Aorta (tissue), 5 donors: ENCODE measurements at regions not wholly inside any gene's neighbourhood (a gene's known extent, or its start where the extent isn't known, plus 50 kb on each side); places are given as distances from the start of the nearest gene placed in this dataset.
"Not testable (repeated sequence)": the region's sequence is repeated elsewhere in the genome, so short reads cannot be mapped to it uniquely, and the experiment has no call there.

Experiments used
- ATAC-seq: fragments of 200-7000 bp; cut with Tn5 transposase; one replicate; pipeline ENCODE4 v1.9.1; 2022; ENCODE audit warnings: moderate library complexity; ENCODE audit not compliant: low FRiP score
- DNase-seq, 2 donors: peaks; one replicate each; pipeline ENCODE4 v3.0.0-alpha.2; 2020
- H3K27ac ChIP-seq, 2 donors: one replicate each; pipeline ENCODE4 v1.5.1; 2013; ENCODE audit warnings: low read length in 2 of 2, mild to moderate bottlenecking in 2 of 2, moderate library complexity in 2 of 2, control low read depth in 1 of 2, inconsistent platforms in 1 of 2, low read depth in 1 of 2
- H3K27me3 ChIP-seq, 2 donors: one replicate each; pipeline ENCODE4 v1.6.1; 2013; ENCODE audit warnings: control low read depth in 1 of 2, low read length in 1 of 2, mild to moderate bottlenecking in 1 of 2, moderate library complexity in 1 of 2; ENCODE audit not compliant: insufficient read depth in 2 of 2, control insufficient read depth in 1 of 2
- H3K36me3 ChIP-seq, 2 donors: one replicate each; pipeline ENCODE4 v1.6.1; 2013; ENCODE audit warnings: control low read depth in 1 of 2, low read length in 1 of 2, mild to moderate bottlenecking in 1 of 2; ENCODE audit not compliant: insufficient read depth in 2 of 2, control insufficient read depth in 1 of 2
- H3K4me1 ChIP-seq, 2 donors: one replicate each; pipeline ENCODE4 v1.6.1; 2013; ENCODE audit warnings: low read length in 2 of 2, control low read depth in 1 of 2, mild to moderate bottlenecking in 1 of 2, moderate library complexity in 1 of 2; ENCODE audit not compliant: insufficient read depth in 2 of 2, control insufficient read depth in 1 of 2
- H3K4me3 ChIP-seq, 2 donors: one replicate each; pipeline ENCODE4 v1.5.1; 2013; ENCODE audit warnings: low read length in 2 of 2, control low read depth in 1 of 2, mild to moderate bottlenecking in 1 of 2
- H3K9me3 ChIP-seq: one replicate; pipeline ENCODE4 v1.6.1; 2013; ENCODE audit warnings: mild to moderate bottlenecking, low read length; ENCODE audit not compliant: control insufficient read depth
- WGBS, 2 donors: extraction: QIAGEN DNeasy Blood & Tissue Kit; methylation state at CpG; one replicate each; pipeline ENCODE4 v1.1.7; 2013; 5-methylcytosine and 5-hydroxymethylcytosine counted together
- intact Hi-C, 2 donors: fragments of 100-400 bp; cut with DNase I; formaldehyde crosslinking; loops; one replicate each; pipeline versions ENCODE4 v1.14.2 to v1.15.0; 2022
- donor health status: healthy with polysubstance abuse.
- donor health status: Bipolar disorder and iron deficiency.
- donor health status: DM: no; HTN: no; CAD: no.
- donor health status: DM: no; HTN: no; CAD: no.
- donor health status: DM: yes; HTN: yes; CAD: no.

DNA sequence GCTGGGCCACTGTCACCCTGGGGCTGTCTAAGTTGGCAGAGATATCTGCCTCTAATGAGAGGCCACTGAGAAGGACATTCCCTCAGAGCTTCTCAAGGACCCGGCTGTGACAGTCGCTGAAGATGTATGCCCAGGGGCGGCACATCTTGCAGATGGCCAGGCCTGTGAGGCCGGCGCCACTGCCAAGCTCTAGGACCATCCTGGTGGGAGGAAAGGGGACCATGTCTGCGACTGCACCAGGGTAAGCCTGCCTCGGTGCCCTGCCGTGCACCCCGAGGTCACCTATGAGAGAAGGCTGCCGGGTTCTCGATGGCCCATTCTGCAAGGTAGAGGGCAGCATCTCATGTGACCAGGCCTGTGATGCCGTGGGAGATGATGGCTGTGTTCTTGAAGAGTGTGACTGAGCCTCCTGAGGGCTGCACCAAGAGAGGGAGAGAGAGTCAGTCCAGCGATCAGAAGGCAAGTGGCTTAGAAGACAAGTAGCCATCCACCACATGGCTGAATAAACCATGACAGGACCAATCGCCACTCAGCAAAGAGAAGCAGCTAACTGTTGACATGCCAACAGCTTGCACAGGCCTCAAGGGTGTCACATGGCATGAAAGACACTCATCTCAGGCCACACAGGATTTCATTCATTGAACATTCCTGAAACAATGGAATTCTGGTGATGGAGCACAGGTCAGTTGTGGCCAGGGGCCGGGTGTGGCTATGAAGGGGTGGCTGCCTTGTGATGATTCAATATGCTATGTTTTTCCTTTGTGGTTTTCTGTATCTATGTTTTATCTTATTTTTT is 123.5 kb upstream of the ALDH3B2 start:
- 95% methylated on average over 15 of the region's 15 CpGs for WGBS, 2 donors
- ATAC-seq, H3K9me3 ChIP-seq, H3K4me1 ChIP-seq, H3K27ac ChIP-seq, H3K27me3 ChIP-seq, H3K36me3 ChIP-seq, H3K4me3 ChIP-seq, intact Hi-C loops, DNase-seq: not testable (repeated sequence)

DNA sequence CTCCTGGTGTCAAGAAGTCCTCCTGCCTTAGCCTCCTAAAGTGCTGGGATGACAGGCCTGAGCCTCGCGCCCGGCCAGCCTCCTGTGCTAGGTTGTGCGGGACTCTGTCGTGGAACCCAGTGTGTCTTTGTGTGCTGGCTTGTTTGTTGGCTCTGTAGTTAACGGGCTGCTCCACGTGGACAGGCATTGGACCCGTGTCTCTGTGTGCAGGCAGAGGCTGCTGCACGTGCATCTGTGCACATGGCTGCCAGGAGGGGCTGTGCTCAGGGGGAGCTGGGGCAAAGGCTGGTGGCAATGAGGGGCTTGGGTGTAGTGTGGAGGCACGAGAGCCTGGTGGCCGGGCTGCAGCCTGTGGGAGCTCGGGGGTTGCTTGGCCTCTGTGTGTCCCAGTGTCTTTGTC is 121.3 kb upstream of the ALDH3B2 start:
- Histone ChIP-seq H3K9me3 (no peaks in the 10 kb centered on the region), H3K4me3 (no peak overlapping the region), H3K4me1 (no peaks in the 10 kb centered on the region), H3K27me3 (no peaks in the 10 kb centered on the region), H3K36me3 (no peaks in the 10 kb centered on the region), H3K27ac (no peak overlapping the region)
- ATAC-seq, result no peak
- intact Hi-C loops, result no loop called here
- no peak for DNase-seq
- WGBS, 2 donors, result 91 to 92% methylated on average over 12 of the region's 12 CpGs

DNA sequence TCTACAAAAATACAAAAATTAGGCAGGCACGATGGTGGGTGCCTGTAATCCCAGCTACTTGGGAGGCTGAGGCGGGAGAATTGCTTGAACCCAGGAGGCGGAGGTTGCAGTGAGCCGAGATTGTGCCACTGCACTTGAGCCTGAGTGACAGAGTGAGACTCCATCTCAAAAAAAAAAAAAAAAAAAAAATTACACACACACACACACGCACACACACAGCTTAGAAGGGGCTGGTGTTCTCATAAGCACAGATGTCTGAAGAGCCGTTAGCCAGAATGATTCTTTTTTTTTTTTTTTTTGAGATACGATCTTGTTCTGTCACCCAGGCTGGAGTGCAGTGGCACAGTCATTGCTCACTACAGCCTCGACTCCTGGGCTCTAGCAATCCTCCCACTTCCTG is 119.3 kb upstream of the ALDH3B2 start:
- H3K9me3 ChIP-seq, H3K27me3 ChIP-seq, H3K4me1 ChIP-seq, intact Hi-C loops, H3K4me3 ChIP-seq, DNase-seq, H3K36me3 ChIP-seq, ATAC-seq, H3K27ac ChIP-seq: not testable (repeated sequence)
- WGBS, 2 donors, result 73 to 74% methylated on average over 5 to 7 of the region's 8 CpGs

DNA sequence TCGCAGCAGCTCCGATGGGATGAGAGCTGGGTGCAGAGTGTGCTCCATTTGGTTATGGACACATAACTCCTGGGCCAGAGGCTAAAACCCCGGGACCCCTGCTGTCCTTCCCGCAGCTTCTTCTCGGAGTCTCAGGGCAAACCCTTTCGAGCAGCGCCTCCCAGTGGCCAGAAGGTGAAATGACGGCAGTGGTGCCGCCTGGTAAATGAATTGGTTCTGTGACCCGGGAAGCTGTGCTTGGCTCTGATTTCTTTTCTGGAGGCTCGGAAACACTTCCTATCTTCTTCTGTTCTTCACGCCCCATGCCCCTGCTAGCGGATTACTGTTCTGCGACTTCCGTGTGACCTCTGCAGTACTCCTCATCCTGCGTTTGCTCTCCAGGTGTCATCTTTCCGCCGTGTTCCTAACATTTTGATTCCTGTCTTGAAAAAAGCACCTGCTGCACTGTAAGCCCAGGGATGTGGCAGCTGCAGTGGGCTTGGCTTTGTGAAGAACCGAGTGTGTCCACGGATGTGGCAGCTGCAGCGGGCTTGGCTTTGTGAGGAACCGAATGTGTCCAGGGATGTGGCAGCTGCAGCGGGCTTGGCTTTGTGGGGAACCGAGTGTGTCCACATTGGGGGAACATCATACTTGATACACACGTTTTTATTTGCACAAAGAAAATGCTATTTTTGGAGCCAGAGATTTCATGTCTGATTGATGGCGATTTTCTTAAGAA is 118.0 kb upstream of the ALDH3B2 start:
- DNase-seq, H3K4me1 ChIP-seq, H3K27me3 ChIP-seq, H3K27ac ChIP-seq, H3K4me3 ChIP-seq, H3K9me3 ChIP-seq, intact Hi-C loops, H3K36me3 ChIP-seq, ATAC-seq: not testable (repeated sequence)
- WGBS, 2 donors, result 18 to 19% methylated on average over 25 to 26 of the region's 26 CpGs

DNA sequence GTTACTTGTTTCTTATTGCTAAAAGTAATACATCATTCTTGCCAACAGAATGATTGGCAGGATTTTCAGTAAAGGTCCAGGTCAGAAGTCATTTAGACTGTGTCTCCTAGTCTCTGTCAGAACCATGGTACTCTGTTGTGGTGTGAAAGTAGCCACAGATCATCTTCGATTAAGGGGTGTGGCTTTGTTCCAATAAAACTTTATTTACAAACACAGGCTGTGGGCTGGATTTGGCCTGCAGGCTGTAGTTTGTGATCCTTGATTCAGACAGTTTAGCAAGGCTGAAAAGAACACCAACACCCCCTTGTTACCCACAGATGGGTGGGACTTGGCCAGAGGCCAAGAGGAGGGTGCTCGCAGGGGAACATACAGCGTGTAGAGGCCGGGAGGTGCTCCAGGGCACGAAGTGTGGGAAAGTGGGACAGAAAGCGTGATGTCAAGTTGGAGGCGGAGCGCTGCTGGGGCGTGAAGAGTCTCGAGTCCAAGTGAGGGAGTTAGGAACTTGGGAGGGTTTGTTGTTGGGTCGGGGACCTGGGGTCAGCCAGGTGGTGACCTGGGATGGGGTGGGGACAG is 117.3 kb upstream of the ALDH3B2 start:
- ATAC-seq, H3K27ac ChIP-seq, H3K4me3 ChIP-seq, H3K36me3 ChIP-seq, H3K27me3 ChIP-seq, H3K4me1 ChIP-seq, intact Hi-C loops, H3K9me3 ChIP-seq, DNase-seq: not testable (repeated sequence)
- WGBS, 2 donors, result 31 to 36% methylated on average over 11 of the region's 11 CpGs

DNA sequence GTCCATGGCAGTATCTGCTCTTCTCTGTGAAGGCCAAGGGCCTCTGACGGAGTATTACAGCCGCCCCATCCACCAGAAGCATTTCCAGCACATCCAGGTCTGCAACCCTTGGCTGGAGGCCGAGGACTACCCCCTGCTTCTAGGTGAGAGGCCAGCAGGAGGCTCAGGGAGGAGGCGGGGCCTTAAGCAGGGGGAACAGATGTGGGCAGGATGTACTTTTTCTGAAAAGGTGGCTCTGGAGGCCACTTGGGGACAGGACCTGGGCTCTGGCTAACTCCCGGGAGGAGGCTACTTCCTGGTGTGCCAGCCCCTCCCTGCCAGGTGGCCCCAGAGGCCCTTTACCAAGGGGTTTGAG is 113.9 kb upstream of the ALDH3B2 start:
- ATAC-seq, H3K36me3 ChIP-seq, DNase-seq, H3K27me3 ChIP-seq, intact Hi-C loops, H3K4me1 ChIP-seq, H3K27ac ChIP-seq, H3K9me3 ChIP-seq, H3K4me3 ChIP-seq: not testable (repeated sequence)
- 52% methylated on average over 5 of the region's 5 CpGs for WGBS, 2 donors

DNA sequence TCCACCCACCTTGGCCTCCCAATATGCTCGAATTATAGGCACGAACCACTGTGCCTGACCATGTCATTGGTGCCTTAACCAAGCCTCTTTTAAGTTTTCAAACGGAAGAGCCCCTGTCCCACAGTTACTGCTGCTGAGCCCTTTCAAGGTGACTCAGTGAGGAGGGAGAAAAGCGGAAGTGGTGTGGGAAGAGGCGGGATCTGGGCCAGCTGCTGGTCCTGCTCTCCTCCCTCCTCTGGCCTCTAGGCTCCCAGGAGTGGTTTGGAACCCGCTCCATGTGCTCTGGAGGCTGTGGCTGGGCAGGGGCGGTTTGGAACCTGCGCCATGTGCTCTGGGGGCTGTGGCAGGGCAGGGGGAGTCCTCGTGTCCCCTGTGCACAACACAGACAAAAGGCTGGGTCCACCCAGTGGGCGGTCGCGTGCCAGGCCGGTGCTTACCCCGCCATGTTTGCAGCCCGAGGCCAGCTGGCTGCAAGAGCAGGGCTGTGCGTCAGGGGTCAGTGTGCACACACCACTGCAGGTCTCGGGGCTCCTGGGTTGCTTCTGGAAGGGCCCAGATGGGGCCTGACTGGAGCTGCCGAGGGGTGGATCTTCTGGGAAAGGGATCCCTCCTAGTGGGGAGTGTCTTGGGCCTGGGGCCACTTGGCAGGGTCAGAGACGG is 113.4 kb upstream of the ALDH3B2 start:
- ATAC-seq, H3K4me3 ChIP-seq, H3K27me3 ChIP-seq, H3K36me3 ChIP-seq, H3K9me3 ChIP-seq, H3K27ac ChIP-seq, intact Hi-C loops, DNase-seq, H3K4me1 ChIP-seq: not testable (repeated sequence)
- WGBS, 2 donors, result 77 to 81% methylated on average over 17 to 19 of the region's 19 CpGs

DNA sequence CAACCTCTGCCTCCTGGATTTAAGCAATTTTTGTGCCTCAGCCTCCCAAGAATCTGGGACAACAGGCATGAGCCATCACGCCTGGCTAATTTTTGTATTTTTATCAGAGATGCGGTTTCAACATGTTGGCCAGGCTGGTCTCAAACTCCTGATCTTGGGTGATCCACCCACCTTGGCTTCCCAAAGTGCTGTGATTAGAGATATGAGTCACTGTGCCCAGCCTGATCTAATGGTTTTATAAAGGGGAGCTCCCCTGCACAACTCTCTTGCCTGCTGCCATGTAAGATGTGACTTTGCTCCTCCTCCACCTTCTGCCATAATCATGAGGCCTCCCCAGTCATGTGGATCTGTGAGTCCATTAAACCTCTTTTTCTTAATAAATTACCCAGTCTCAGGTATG is 107.5 kb upstream of the ALDH3B2 start:
- H3K9me3 ChIP-seq, DNase-seq, H3K4me3 ChIP-seq, H3K27ac ChIP-seq, intact Hi-C loops, ATAC-seq, H3K4me1 ChIP-seq, H3K36me3 ChIP-seq, H3K27me3 ChIP-seq: not testable (repeated sequence)
- WGBS, 2 donors, result 89 to 90% methylated on average over 2 of the region's 2 CpGs
